ENCODE measurements at regions not wholly inside any gene's neighbourhood (a gene's known extent, or its start where the extent isn't known, plus 50 kb on each side); places are given as distances from the start of the nearest gene placed in this dataset.
"Not testable (repeated sequence)": the region's sequence is repeated elsewhere in the genome, so short reads cannot be mapped to it uniquely, and the experiment has no call there.

- DNase-seq (ENCODE audit: low spot score) = no peak
Measured at GRCh38 chr6:103154779-103155572, 1704.7 kb downstream of the HACE1 start.

- DNase-seq (ENCODE audit: low spot score) = no peak
Measured at GRCh38 chr6:103153016-103153415, 1706.7 kb downstream of the HACE1 start.

GRCh38 chr6:103142902-103143301 lies 1716.8 kb downstream of the HACE1 start:
- DNase-seq (ENCODE audit: low spot score) = no peak

GRCh38 chr6:103140308-103141027 lies 1719.3 kb downstream of the HACE1 start:
- DNase-seq (ENCODE audit: low spot score) = no peak

GRCh38 chr6:103139377-103139776 lies 1720.3 kb downstream of the HACE1 start:
- no peak for DNase-seq (ENCODE audit: low spot score)

- DNase-seq (ENCODE audit: low spot score) = no peak
Measured at GRCh38 chr6:103124471-103124870, 1731.0 kb downstream of the GRIK2 start.

GRCh38 chr6:103122766-103123601 lies 1729.5 kb downstream of the GRIK2 start:
- peak; percentile 23 for DNase-seq (ENCODE audit: low spot score)

- DNase-seq (ENCODE audit: low spot score) = no peak
Measured at GRCh38 chr6:103119056-103119455, 1725.5 kb downstream of the GRIK2 start.

- no peak for DNase-seq (ENCODE audit: low spot score)
Measured at GRCh38 chr6:103114582-103114981, 1721.1 kb downstream of the GRIK2 start.

- no peak for DNase-seq (ENCODE audit: low spot score)
Measured at GRCh38 chr6:103113416-103113815, 1719.9 kb downstream of the GRIK2 start.

- no peak for DNase-seq (ENCODE audit: low spot score)
Measured at GRCh38 chr6:103107985-103108384, 1714.5 kb downstream of the GRIK2 start.

GRCh38 chr6:103105686-103106085 lies 1712.2 kb downstream of the GRIK2 start:
- DNase-seq (ENCODE audit: low spot score) = no peak

- no peak for DNase-seq (ENCODE audit: low spot score)
Measured at GRCh38 chr6:103101267-103101666, 1707.8 kb downstream of the GRIK2 start.

GRCh38 chr6:103092414-103092813 lies 1698.9 kb downstream of the GRIK2 start:
- not testable (repeated sequence) for DNase-seq (ENCODE audit: low spot score)

GRCh38 chr6:103085801-103086200 lies 1692.3 kb downstream of the GRIK2 start:
- no peak for DNase-seq (ENCODE audit: low spot score)

- no peak for DNase-seq (ENCODE audit: low spot score)
Measured at GRCh38 chr6:103081876-103082630, 1688.5 kb downstream of the GRIK2 start.

GRCh38 chr6:103081126-103081525 lies 1687.6 kb downstream of the GRIK2 start:
- DNase-seq (ENCODE audit: low spot score) = no peak

GRCh38 chr6:103080497-103080896 lies 1687.0 kb downstream of the GRIK2 start:
- no peak for DNase-seq (ENCODE audit: low spot score)

- no peak for DNase-seq (ENCODE audit: low spot score)
Measured at GRCh38 chr6:103079867-103080266, 1686.4 kb downstream of the GRIK2 start.

- no peak for DNase-seq (ENCODE audit: low spot score)
Measured at GRCh38 chr6:103062136-103062535, 1668.6 kb downstream of the GRIK2 start.

GRCh38 chr6:103047567-103047966 lies 1654.1 kb downstream of the GRIK2 start:
- DNase-seq (ENCODE audit: low spot score) = no peak

- DNase-seq (ENCODE audit: low spot score) = no peak
Measured at GRCh38 chr6:103042336-103042735, 1648.8 kb downstream of the GRIK2 start.

Data from activated CD4-positive, alpha-beta T cell treated with anti-CD3 and anti-CD28 coated beads, Interleukin-2, Interleukin-4, amounts not matched to agents 100 ng/mL and 50 ng/mL, durations not matched to agents 16 hours and 8 hours (primary cell).